ENCODE measurements at regions not wholly inside any gene's neighbourhood (a gene's known extent, or its start where the extent isn't known, plus 50 kb on each side); places are given as distances from the start of the nearest gene placed in this dataset.

DNA sequence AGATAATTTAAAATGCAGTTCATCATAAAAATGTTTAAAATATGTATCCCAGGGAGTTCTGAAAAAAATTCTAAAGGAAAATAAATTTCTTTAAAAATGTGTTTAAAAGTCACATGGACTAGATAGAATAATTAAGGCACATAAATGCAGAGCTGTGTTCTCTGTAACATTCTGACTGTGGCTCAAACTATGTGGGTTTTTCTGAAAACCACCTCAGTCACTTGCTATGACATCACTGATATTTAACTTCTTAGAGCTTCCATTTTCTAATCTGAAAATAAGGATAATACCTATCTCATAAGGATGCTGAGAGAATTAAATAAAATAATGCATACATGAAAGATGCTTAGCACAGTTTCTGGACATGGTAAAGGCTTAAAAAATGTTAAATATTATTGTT is 107.3 kb downstream of the SLC41A2 start:
- H3K36me3 ChIP-seq (ENCODE audit: insufficient read depth, low read length): no peaks in the 10 kb centered on the region
- H3K4me2 ChIP-seq (ENCODE audit: low read length): no peak overlapping the region
- H2AFZ ChIP-seq (ENCODE audit: low read depth, low read length): no peak overlapping the region
- no peaks in the 10 kb centered on the region for H3K9me2 ChIP-seq (ENCODE audit: insufficient read depth, low read length)
- H3K9ac ChIP-seq (ENCODE audit: low read length): no peak overlapping the region
- no peaks in the 10 kb centered on the region for H4K20me1 ChIP-seq (ENCODE audit: insufficient read depth)
- no peak for TF ChIP-seq SMC3 (conservative IDR thresholded peaks at IDR 0.05; ENCODE audit: poor library complexity)
- no peak for TF ChIP-seq TAF1 (IDR thresholded peaks at IDR 0.05; ENCODE audit: low read depth)
- no peak for TF ChIP-seq RAD21 (conservative IDR thresholded peaks at IDR 0.05)
- no peak for TF ChIP-seq EZH2 (IDR thresholded peaks at IDR 0.05; ENCODE audit: borderline replicate concordance, insufficient read depth, low read length, poor library complexity, severe bottlenecking)
- TF ChIP-seq, protein P1, sequence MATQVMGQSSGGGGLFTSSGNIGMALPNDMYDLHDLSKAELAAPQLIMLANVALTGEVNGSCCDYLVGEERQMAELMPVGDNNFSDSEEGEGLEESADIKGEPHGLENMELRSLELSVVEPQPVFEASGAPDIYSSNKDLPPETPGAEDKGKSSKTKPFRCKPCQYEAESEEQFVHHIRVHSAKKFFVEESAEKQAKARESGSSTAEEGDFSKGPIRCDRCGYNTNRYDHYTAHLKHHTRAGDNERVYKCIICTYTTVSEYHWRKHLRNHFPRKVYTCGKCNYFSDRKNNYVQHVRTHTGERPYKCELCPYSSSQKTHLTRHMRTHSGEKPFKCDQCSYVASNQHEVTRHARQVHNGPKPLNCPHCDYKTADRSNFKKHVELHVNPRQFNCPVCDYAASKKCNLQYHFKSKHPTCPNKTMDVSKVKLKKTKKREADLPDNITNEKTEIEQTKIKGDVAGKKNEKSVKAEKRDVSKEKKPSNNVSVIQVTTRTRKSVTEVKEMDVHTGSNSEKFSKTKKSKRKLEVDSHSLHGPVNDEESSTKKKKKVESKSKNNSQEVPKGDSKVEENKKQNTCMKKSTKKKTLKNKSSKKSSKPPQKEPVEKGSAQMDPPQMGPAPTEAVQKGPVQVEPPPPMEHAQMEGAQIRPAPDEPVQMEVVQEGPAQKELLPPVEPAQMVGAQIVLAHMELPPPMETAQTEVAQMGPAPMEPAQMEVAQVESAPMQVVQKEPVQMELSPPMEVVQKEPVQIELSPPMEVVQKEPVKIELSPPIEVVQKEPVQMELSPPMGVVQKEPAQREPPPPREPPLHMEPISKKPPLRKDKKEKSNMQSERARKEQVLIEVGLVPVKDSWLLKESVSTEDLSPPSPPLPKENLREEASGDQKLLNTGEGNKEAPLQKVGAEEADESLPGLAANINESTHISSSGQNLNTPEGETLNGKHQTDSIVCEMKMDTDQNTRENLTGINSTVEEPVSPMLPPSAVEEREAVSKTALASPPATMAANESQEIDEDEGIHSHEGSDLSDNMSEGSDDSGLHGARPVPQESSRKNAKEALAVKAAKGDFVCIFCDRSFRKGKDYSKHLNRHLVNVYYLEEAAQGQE (IDR thresholded peaks at IDR 0.05; ENCODE audit: borderline replicate concordance): no peak
- no peak for TF ChIP-seq EP300 (conservative IDR thresholded peaks at IDR 0.05; ENCODE audit: poor library complexity, severe bottlenecking)
- TF ChIP-seq, protein P2, sequence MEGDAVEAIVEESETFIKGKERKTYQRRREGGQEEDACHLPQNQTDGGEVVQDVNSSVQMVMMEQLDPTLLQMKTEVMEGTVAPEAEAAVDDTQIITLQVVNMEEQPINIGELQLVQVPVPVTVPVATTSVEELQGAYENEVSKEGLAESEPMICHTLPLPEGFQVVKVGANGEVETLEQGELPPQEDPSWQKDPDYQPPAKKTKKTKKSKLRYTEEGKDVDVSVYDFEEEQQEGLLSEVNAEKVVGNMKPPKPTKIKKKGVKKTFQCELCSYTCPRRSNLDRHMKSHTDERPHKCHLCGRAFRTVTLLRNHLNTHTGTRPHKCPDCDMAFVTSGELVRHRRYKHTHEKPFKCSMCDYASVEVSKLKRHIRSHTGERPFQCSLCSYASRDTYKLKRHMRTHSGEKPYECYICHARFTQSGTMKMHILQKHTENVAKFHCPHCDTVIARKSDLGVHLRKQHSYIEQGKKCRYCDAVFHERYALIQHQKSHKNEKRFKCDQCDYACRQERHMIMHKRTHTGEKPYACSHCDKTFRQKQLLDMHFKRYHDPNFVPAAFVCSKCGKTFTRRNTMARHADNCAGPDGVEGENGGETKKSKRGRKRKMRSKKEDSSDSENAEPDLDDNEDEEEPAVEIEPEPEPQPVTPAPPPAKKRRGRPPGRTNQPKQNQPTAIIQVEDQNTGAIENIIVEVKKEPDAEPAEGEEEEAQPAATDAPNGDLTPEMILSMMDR (IDR thresholded peaks at IDR 0.05; ENCODE audit: poor library complexity, severe bottlenecking): no peak
- TF ChIP-seq POLR2AphosphoS5 (IDR thresholded peaks at IDR 0.05): no peak
- TF ChIP-seq MXI1 (conservative IDR thresholded peaks at IDR 0.05; ENCODE audit: poor library complexity, severe bottlenecking): no peak
- no peaks in the 10 kb centered on the region for H3K9me3 ChIP-seq (ENCODE audit: low read length)
- no peak overlapping the region for H3K27ac ChIP-seq (ENCODE audit: low read length)
- H3K4me3 ChIP-seq (ENCODE audit: low read length): no peak overlapping the region
- H3K27me3 ChIP-seq (ENCODE audit: insufficient read depth, low read depth, low read length): no peaks in the 10 kb centered on the region
- H3K79me2 ChIP-seq (replicated peaks; ENCODE audit: insufficient read depth, low read length): no peaks in the 10 kb centered on the region
- H3F3A ChIP-seq (ENCODE audit: insufficient read depth, low read length, poor library complexity, severe bottlenecking): no peaks in the 10 kb centered on the region

DNA sequence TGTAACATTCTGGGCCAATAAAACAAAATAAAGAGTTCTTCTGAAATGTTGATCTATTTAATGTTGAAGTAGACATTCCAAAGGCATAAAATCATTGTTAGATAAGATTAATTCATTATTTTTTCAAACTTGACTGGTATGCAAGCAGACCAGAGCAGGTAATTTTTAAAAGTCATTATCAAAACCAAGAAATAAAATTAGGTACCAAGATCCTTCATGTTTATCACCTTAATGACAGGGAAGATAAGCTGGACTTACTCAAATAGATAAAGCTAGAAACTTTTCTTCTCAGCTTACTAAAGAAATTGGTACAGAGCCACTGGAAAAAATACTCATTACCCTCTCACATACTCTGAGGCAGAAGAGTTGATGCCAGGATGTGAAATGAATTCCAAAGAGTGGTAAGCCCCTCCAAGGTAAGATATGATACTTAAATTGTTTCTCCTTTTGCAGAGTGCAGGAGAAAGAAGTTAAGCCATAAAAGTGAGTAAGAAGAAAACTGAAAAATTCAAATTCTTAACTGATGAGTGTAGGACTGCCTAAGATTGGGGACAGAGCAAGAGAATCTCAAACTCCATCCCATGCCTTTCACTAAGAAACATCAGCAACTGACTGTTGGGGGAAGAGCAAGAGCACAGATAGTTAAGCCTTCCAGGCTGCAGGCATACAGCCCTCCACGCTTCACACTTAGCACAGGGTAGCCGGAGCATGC is 111.9 kb downstream of the SLC41A2 start:
- Histone ChIP-seq H3K36me3 (ENCODE audit: insufficient read depth, low read length) (peaks cover 4% of the 10 kb centered on the region), H2AFZ (ENCODE audit: low read depth, low read length) (no peak overlapping the region), H3K9me3 (ENCODE audit: low read length) (no peaks in the 10 kb centered on the region), H3K27ac (ENCODE audit: low read length) (no peak overlapping the region), H3F3A (ENCODE audit: insufficient read depth, low read length, poor library complexity, severe bottlenecking) (no peaks in the 10 kb centered on the region), H3K79me2 (replicated peaks; ENCODE audit: insufficient read depth, low read length) (no peaks in the 10 kb centered on the region), H3K4me2 (ENCODE audit: low read length) (no peak overlapping the region), H4K20me1 (ENCODE audit: insufficient read depth) (no peaks in the 10 kb centered on the region), H3K9ac (ENCODE audit: low read length) (no peak overlapping the region), H3K9me2 (ENCODE audit: insufficient read depth, low read length) (no peaks in the 10 kb centered on the region), H3K27me3 (ENCODE audit: insufficient read depth, low read depth, low read length) (no peaks in the 10 kb centered on the region), H3K4me3 (ENCODE audit: low read length) (no peak overlapping the region)
- TF ChIP-seq EZH2 (IDR thresholded peaks at IDR 0.05; ENCODE audit: borderline replicate concordance, insufficient read depth, low read length, poor library complexity, severe bottlenecking) (no peak), EP300 (conservative IDR thresholded peaks at IDR 0.05; ENCODE audit: poor library complexity, severe bottlenecking) (no peak), RAD21 (conservative IDR thresholded peaks at IDR 0.05) (no peak), SMC3 (conservative IDR thresholded peaks at IDR 0.05; ENCODE audit: poor library complexity) (no peak), TAF1 (IDR thresholded peaks at IDR 0.05; ENCODE audit: low read depth) (no peak)
- TF ChIP-seq, protein P1 (IDR thresholded peaks at IDR 0.05; ENCODE audit: borderline replicate concordance): no peak
